AG10803 (cell line): ENCODE measurements at regions not wholly inside any gene's neighbourhood (a gene's known extent, or its start where the extent isn't known, plus 50 kb on each side); places are given as distances from the start of the nearest gene placed in this dataset.

ENCODE experiments used
- DNase-seq: peaks from one replicate; pipeline ENCODE4 v3.0.0; 2010; ENCODE audit warnings: low read depth
- H3K4me3 ChIP-seq: 2 replicates; pipeline ENCODE4 v1.5.1; 2011; ENCODE audit warnings: mild to moderate bottlenecking, low read length, control low read depth
- TF ChIP-seq, protein P1 (sequence below): conservative IDR thresholded peaks from 2 replicates; pipeline ENCODE4 v1.5.1; 2011; ENCODE audit warnings: mild to moderate bottlenecking, low read length, control low read depth, inconsistent platforms

DNA sequence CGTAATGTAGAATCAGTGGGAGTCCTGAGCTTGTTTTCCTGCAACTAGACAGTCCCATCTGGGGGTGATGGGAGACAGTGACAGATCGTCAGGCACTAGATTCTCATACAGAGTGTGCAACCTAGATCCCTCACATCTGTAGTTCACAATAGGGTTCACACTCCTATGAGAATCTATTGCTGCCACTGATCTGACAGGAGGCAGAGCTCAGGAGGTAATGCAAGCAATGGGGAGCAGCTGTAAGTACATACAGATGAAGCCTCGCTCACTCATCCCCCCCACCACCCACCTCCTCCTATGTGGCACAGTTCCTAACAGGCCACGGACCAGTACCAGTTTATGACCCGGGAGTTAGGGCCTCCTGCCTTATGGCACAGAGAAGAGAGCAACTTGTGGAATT lies 116.2 kb upstream of the PIK3R1 start:
- TF ChIP-seq, protein P1, sequence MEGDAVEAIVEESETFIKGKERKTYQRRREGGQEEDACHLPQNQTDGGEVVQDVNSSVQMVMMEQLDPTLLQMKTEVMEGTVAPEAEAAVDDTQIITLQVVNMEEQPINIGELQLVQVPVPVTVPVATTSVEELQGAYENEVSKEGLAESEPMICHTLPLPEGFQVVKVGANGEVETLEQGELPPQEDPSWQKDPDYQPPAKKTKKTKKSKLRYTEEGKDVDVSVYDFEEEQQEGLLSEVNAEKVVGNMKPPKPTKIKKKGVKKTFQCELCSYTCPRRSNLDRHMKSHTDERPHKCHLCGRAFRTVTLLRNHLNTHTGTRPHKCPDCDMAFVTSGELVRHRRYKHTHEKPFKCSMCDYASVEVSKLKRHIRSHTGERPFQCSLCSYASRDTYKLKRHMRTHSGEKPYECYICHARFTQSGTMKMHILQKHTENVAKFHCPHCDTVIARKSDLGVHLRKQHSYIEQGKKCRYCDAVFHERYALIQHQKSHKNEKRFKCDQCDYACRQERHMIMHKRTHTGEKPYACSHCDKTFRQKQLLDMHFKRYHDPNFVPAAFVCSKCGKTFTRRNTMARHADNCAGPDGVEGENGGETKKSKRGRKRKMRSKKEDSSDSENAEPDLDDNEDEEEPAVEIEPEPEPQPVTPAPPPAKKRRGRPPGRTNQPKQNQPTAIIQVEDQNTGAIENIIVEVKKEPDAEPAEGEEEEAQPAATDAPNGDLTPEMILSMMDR, result no peak
- no peak overlapping the region for H3K4me3 ChIP-seq
- DNase-seq, result no peak

DNA sequence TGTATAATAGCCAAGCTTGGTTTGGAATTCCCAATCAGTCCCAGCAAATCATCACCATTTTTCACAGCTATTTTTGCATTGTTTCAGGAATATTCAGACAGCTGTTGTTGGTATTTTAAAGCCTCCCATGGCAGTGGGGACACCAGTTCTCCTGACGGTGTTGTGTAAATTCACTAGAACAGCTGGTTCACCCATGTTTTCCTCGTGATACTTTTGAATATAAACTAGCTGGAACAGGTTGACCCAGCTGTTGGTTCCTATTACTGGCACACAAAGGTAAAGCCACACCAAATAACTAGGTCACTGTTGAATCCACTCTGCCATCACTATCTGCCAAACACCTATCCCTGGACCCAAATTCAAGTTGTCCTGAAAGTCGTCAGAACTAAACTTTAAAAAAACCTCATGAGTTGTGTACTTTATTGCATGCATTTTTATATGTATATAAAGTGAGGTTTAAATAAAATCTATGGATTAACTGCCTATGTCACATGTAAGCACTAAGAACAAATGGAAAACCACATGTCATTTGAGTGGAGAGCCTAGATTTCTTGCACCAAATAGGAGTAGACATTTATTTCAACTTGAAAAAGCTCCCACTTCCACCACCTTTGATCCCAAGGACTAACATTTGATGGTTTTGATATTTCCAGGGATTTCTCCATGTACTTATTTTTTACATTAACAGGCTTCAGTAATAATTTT lies 121.9 kb upstream of the PIK3R1 start:
- no peak for DNase-seq
- H3K4me3 ChIP-seq, result no peak overlapping the region
- TF ChIP-seq, protein P1, result no peak

DNA sequence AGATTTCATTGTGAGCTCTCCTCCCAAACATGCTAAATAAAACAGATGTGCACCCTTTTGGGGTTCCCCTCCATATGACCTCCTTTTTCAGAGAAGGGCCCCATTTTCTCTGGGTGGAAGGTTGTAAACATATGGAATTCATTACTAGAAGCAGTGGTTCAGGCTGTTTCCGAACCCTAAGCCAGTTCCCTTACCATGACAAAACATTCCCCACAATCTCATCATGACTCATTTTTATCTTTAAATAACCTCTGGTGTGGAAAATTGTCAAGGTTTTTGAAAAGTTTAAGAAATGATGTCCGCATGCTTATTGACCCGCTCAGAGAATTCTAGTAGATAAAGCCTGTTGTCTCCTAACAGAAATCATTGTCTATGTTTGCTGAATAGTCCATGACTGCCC lies 127.3 kb upstream of the PIK3R1 start:
- no peak overlapping the region for H3K4me3 ChIP-seq
- TF ChIP-seq, protein P1, result no peak
- DNase-seq, result peak; percentile 88

DNA sequence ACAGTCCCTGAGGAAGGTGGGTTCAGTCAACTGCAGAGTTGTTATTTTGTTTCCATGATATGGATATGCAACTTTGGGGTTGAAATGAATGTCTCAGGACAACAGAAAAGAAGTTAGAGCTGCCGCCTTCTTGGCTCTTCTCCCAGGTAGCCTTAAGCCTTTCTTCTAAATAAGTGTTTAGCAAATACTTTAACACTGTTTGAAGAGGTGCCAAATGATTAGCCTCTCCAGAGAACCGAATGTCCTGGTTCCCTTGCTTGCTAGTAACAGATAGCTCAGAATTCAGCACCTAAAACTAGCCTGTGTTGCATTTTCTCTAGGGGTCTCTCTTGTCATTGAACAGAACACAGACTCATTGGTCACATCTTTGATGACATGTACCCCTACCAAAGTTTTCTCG lies 127.7 kb upstream of the PIK3R1 start:
- no peak overlapping the region for H3K4me3 ChIP-seq
- TF ChIP-seq, protein P1, result no peak
- DNase-seq, result no peak

DNA sequence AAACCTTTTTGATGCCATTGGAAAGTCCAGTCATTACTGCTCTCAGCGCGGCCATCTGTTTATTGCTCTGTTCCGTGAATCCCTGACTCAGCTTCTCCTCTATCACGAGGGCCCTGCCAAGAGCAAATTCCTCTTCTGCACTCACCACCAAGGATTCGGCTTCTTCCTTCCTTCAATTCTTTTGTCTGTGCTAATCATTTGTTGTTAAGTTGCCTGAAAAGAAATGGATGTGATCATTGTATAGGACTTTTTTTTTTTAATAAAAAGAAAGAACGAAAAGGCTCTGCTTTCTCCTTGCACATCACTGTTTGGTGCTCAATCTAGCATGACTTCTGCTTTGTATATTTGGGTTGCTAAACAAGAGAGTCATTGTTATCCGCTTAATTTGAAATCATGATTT lies 128.7 kb upstream of the PIK3R1 start:
- TF ChIP-seq, protein P1, result no peak
- DNase-seq, result peak; percentile 92
- H3K4me3 ChIP-seq, result no peak overlapping the region

DNA sequence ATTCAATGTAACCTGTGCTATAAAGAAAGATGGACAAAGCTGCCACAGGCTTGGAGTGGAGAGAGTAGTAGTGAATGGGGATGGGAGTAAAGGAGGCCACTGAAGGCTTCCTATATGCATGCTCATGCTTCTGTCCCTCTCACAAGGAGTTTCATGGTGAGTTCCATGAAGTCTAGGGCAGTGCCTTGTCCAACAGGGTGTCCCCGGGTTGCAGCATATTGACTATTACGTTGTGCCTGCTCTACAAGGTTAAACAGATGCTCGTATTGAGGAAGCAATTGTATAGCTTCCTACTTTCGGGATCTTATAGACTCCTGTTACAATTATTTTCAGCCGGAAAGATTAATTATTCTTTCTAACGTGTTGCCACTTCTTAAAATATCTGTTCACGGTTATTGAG lies 129.1 kb upstream of the PIK3R1 start:
- no peak overlapping the region for H3K4me3 ChIP-seq
- TF ChIP-seq, protein P1, result no peak
- no peak for DNase-seq

DNA sequence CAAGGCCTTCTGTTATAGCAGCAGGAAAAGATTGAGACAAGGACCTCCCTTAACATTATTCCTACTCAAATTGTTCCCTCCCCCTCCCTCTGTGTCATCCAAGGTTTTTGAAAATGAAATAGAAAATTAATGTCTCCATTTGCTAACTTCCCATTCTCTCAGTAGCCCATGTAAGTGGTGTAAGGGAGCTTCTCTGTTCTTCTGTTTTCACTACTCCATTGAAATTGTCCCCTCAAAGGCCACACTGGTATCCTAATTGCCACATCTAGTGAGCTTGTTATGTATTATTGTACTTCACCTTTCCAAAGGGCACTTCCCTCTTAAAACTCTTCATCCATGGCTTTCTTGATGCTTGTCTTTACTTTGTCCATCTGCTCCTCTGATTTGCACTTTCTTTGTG lies 131.2 kb upstream of the PIK3R1 start:
- DNase-seq, result no peak
- TF ChIP-seq, protein P1, result no peak
- H3K4me3 ChIP-seq, result no peak overlapping the region
